Hematopoietic multipotent progenitor cell treated with erythropoietin and hydrocortisone succinate and interleukin-3 and kit ligand, for 15 days (in vitro differentiated cells): ENCODE measurements at regions not wholly inside any gene's neighbourhood (a gene's known extent, or its start where the extent isn't known, plus 50 kb on each side); places are given as distances from the start of the nearest gene placed in this dataset.

Source experiments
- DNase-seq: peaks from one replicate; pipeline ENCODE4 v3.0.0-alpha.2; 2015; ENCODE audit warnings: low spot score

DNA sequence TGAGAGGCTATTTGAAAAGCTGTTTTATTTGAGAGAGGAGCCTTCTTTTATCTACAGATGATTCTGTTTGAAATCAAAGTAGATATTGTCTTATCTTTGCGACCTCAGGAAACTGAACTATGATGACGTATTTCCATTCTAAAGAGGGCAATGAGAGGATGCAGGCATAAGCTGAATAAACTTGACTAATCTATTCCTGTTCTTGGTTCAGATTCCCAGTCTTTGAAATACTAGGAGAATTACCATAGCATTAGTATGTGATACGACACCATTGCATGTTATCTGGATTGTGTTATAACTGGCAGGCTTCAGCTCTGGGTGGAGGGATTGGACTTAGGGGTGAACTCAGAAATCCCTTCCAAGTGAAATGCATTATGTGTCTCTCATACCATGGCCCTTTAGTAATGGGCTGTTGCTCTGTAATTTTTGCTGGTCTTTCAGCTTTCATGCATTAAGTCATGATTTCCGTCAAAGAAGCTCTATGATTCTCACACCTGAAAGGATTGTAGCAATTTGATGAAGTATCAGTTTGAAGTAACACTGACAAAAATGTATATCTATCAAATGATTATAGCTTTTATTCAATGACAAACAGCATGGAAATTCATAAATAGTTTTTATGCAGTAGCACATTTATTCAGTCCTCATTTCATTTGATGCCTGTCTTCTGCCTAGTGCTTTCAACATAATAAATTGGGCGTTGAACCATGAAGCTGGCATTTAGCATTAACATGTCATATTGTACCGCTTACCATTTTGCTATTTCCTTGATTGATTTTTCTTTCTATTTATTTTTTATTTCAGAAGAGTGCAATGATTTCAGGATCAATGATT, 138.4 kb upstream of the SPACA1 start:
- DNase-seq = no peak

GRCh38 chr6:87907521-87907920, 140.1 kb upstream of the SPACA1 start:
- no peak for DNase-seq

- no peak for DNase-seq
Observed at GRCh38 chr6:87905101-87905641, 142.5 kb upstream of the SPACA1 start.

DNA sequence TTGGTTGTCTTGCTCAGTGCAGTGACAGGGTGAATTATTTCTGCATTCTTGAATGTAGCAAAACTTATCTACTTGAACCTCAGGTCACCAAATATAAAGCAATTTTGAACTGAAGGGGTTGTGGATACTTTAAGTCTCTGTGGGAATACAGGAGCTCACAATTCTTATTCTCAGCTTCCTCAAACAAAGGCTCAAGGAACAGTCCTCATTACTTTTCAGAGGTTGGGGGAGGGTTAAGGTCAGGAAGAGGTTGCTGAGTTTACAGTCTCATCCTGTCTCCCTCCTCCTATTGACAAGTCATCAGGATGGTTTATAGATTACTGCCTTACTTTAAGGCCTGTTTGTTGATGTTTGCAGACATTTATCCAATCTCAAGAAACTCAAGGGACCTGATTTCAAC, 143.6 kb upstream of the SPACA1 start:
- no peak for DNase-seq

DNA sequence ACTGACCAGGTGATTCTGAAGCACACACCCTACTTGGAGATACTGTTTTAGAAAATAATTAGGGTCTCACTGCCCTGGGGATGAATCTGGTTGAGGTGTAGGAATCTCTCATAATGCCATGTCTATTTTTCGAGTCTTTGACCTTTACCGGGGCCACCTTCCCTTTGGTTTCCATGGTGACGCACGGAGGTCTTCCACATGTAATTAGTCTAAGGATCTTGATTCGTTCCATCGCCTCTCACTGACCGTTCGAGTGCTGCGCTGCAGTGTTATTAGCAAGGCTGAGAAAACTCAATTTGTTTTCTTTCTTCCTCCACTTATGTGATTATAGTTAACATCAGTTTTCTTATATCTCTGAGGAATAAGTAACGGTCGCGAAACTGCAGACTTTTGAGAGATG, 144.3 kb upstream of the SPACA1 start:
- DNase-seq = no peak

- DNase-seq = no peak
Observed at GRCh38 chr6:87902383-87902782, 145.3 kb upstream of the SPACA1 start.

DNA sequence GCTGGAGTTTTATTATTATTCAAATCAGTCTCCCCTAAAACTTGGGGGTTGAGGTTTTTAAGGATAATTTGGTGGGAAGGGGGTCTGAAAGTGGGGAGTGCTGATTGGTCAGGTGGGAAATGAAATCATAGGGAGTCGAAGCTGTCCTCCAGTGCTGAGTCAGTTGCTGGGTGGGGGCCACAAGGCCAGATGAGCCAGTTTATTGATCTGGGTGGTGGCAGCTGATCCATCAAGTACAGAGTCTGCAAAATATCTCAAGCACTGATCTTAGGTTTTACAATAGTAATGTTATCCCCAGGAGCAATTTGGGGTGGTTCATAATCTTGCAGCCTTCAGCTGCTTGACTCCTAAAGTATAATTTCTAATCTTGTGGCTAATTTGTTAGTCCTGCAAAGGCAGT, 146.0 kb upstream of the SPACA1 start:
- DNase-seq = no peak

GRCh38 chr6:87900160-87900698, 147.4 kb upstream of the SPACA1 start:
- DNase-seq = no peak

- DNase-seq = no peak
Observed at GRCh38 chr6:87899499-87900147, 148.0 kb upstream of the SPACA1 start.

- DNase-seq = no peak
Observed at GRCh38 chr6:87897663-87898062, 150.0 kb upstream of the SPACA1 start.

DNA sequence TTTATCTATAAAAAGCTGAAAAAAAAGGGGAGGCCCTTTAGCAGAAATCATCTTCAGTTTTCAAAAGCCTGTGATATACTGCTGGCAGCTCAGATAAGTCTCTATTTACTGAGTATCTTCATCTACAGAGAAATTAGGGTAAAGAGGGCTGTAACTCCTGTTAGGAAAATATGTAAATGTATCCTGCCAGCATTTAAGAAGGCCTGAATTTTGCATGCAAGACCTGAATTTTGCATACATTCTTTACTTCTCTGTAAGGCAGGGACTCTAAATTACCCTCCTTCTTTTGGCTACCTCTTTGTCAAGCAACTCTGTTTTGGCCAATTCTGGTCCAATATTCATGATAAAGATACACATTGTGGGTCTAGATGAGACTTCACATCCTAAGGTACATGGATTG, 150.6 kb upstream of the SPACA1 start:
- DNase-seq = no peak

DNA sequence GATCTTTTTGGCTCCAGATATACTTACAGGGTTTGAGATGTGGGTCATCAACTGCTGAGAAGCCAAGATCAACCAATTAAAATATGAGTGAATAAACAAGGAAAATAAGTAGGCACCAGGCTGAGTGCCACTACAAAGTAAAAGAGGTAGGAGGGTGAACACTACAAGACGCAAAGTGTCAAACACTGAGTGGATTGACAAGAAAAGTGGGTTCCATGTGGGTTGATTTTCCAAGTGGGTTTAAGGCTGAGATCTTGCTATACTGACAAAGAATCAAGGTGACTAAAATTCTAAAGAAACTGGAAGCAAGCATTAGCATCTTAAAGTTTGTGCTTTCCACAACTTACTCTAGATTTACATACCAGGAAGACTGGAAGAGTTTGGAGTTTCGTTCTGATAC, 160.4 kb upstream of the SPACA1 start:
- no peak for DNase-seq

DNA sequence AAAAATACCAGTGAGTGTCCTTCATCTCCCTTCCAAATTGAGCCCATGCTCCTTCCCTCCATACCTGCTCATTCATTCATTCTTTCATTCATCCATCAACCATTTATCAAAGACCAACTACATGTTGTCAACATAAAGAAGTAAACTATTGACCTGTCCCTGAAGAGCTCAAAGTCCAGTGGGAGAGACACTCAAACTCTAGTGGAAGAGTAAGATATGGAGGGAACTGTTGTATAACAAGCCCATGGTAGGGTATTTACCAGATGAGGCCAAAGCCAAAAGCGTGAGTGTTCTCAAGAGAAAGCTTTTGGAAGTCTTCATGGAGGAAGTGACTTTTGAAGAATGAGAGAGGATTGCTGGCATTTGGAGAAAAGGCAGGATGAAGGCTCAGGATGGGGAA, 163.4 kb upstream of the SPACA1 start:
- DNase-seq = no peak

DNA sequence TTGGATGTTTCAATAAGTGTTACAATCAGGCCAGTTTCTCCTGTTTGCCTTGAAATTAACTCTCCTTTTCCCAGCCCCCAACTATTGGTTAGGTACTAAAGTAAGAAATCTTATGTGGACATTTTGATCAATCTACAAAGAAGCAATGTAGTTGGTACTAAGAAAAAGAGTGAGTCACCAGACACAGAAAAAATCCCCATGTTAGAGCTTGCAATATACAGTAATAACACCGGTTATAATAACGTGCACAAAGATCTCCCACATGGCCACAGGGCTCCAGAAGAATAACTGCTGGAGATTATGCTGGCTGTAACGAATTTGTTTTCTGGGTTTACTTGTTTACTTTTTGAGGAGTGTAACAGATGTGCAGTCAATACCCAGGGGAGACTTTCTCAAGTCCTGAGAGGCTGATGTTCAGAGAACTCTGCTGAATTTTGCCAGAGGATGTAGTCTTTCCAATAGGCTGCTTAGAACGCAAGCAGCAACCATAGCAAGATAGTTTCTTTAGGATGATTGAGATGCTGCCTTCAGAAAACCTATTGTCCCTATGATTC, 166.2 kb upstream of the SPACA1 start:
- no peak for DNase-seq

GRCh38 chr6:87879132-87879861, 168.3 kb upstream of the SPACA1 start:
- no peak for DNase-seq

GRCh38 chr6:87875781-87876180, 171.9 kb upstream of the SPACA1 start:
- no peak for DNase-seq

DNA sequence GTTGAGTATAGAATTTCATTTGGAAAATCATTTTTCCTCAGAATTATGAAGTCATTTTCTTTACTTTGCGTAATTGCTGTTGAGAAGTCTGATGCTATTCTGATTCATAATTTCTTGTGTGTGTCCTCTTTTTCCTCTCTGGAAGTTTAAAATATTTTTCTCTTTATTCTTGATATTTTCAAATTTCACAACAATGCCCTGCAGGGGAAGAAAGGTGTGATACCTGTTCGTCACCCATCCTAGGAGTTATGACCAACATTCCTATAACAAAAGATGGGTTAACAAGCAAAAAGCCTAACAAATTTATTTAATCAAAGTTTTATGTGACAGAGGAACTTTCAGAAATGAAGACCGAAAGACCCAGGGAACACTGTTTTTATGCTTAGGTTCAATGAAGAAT, 171.5 kb upstream of the AKIRIN2 start:
- no peak for DNase-seq

- DNase-seq = no peak
Observed at GRCh38 chr6:87870556-87870955, 168.5 kb upstream of the AKIRIN2 start.

DNA sequence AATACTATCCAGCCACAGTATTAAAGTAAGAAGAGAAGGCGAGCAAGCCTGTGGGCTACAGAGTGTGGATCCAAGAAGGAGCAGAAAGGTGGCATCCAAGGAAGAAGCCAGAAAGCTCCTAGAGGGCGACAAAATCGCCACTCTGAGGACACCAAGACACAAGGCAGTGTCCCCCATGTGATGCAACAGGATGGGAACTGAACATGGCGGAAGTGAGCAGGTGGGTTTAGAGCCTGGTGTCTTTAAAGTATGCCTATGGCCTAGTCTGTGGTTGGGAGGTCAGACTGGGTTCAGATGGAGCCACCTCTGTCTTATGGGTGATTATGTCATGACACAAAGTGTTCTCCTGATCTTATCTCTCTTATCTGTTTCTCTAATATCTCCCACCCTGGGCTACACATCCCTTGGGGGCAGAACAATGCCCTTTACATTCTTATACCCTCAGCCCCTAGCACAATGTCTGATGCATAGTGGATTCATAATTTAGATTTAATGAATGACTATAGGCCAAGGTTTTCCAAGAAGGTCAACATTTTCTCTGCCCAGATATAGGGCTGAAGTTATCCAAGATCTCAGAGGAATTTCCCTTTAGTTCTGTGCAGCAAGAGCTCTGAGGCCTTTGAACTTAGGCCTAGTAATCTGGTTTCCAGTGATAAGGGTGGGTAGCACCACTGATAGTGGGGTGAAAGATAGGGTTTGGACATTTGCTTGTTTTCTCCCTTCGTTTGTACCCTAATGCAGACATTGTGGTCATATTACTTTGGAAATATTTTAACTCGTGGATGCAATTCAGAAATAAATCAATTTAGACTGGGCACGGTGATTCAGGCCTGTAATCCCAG, 167.3 kb upstream of the AKIRIN2 start:
- no peak for DNase-seq

- no peak for DNase-seq
Observed at GRCh38 chr6:87860902-87861301, 158.9 kb upstream of the AKIRIN2 start.

DNA sequence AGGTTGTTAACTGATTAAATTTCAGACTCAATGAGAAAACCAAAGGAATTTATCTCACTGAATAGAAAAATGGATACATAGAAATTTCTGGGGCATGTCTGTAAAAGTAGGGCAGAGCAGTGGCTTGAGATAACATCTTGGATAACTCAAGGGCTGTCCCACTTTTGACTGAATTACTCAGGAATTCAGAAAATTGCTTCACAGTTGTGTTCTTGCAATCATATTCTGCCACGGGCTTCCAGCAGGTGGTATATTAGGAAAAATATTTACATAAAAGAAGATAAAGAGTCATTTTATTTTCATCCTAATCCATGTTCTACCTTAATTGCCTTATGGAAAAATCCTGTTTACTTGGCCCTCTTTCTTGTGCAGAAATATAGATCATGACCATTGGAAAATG, 156.4 kb upstream of the AKIRIN2 start:
- DNase-seq = no peak
